ENCODE measurements at regions not wholly inside any gene's neighbourhood (a gene's known extent, or its start where the extent isn't known, plus 50 kb on each side); places are given as distances from the start of the nearest gene placed in this dataset.

DNA sequence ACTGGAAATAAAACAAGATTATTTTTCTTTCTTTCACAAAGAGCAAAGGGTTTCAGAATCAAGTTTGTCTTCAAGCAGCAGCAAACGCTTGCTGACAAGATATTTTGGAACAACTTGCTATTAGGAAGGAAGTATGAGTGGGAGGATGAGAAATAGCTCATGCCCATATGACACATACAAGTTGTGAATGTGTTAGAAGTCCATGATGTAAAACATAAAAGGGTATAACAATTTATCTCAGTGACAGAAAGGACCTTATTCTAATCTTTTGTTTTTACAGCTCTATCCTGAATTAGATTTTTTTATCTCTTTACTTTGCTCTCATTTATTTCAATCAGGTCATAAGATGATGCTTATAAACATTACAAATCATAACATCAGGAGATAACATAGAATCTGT, 516.6 kb upstream of the MEF2C start:
- no peak overlapping the region for H2AFZ ChIP-seq (ENCODE audit: low read depth, low read length)
- H3K27me3 ChIP-seq (ENCODE audit: insufficient read depth, low read depth, low read length): no peaks in the 10 kb centered on the region
- no peak overlapping the region for H3K9ac ChIP-seq (ENCODE audit: low read length)
- no peaks in the 10 kb centered on the region for H3K79me2 ChIP-seq (replicated peaks; ENCODE audit: insufficient read depth, low read length)
- H3K4me3 ChIP-seq (ENCODE audit: low read length): no peak overlapping the region
- H3K4me2 ChIP-seq (ENCODE audit: low read length): no peak overlapping the region
- TF ChIP-seq, protein P1, sequence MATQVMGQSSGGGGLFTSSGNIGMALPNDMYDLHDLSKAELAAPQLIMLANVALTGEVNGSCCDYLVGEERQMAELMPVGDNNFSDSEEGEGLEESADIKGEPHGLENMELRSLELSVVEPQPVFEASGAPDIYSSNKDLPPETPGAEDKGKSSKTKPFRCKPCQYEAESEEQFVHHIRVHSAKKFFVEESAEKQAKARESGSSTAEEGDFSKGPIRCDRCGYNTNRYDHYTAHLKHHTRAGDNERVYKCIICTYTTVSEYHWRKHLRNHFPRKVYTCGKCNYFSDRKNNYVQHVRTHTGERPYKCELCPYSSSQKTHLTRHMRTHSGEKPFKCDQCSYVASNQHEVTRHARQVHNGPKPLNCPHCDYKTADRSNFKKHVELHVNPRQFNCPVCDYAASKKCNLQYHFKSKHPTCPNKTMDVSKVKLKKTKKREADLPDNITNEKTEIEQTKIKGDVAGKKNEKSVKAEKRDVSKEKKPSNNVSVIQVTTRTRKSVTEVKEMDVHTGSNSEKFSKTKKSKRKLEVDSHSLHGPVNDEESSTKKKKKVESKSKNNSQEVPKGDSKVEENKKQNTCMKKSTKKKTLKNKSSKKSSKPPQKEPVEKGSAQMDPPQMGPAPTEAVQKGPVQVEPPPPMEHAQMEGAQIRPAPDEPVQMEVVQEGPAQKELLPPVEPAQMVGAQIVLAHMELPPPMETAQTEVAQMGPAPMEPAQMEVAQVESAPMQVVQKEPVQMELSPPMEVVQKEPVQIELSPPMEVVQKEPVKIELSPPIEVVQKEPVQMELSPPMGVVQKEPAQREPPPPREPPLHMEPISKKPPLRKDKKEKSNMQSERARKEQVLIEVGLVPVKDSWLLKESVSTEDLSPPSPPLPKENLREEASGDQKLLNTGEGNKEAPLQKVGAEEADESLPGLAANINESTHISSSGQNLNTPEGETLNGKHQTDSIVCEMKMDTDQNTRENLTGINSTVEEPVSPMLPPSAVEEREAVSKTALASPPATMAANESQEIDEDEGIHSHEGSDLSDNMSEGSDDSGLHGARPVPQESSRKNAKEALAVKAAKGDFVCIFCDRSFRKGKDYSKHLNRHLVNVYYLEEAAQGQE (IDR thresholded peaks at IDR 0.05; ENCODE audit: borderline replicate concordance): no peak
- no peak for TF ChIP-seq SMC3 (conservative IDR thresholded peaks at IDR 0.05; ENCODE audit: poor library complexity)
- no peak for TF ChIP-seq EZH2 (IDR thresholded peaks at IDR 0.05; ENCODE audit: borderline replicate concordance, insufficient read depth, low read length, poor library complexity, severe bottlenecking)
- no peak for TF ChIP-seq MXI1 (conservative IDR thresholded peaks at IDR 0.05; ENCODE audit: poor library complexity, severe bottlenecking)
- no peak overlapping the region for H3K27ac ChIP-seq (ENCODE audit: low read length)
- H3K9me2 ChIP-seq (ENCODE audit: insufficient read depth, low read length): no peaks in the 10 kb centered on the region
- no peaks in the 10 kb centered on the region for H3F3A ChIP-seq (ENCODE audit: insufficient read depth, low read length, poor library complexity, severe bottlenecking)
- H4K20me1 ChIP-seq (ENCODE audit: insufficient read depth): no peaks in the 10 kb centered on the region
- H3K36me3 ChIP-seq (ENCODE audit: insufficient read depth, low read length): no peaks in the 10 kb centered on the region
- H3K9me3 ChIP-seq (ENCODE audit: low read length): no peaks in the 10 kb centered on the region

GRCh38 chr5:89397096-89397495, 514.1 kb upstream of the MEF2C start:
- H3K9me2 ChIP-seq (ENCODE audit: insufficient read depth, low read length): no peaks in the 10 kb centered on the region
- no peaks in the 10 kb centered on the region for H3F3A ChIP-seq (ENCODE audit: insufficient read depth, low read length, poor library complexity, severe bottlenecking)
- H4K20me1 ChIP-seq (ENCODE audit: insufficient read depth): no peaks in the 10 kb centered on the region
- no peaks in the 10 kb centered on the region for H3K79me2 ChIP-seq (replicated peaks; ENCODE audit: insufficient read depth, low read length)
- no peaks in the 10 kb centered on the region for H3K27me3 ChIP-seq (ENCODE audit: insufficient read depth, low read depth, low read length)
- no peaks in the 10 kb centered on the region for H3K9me3 ChIP-seq (ENCODE audit: low read length)
- H3K9ac ChIP-seq (ENCODE audit: low read length): no peak overlapping the region
- no peaks in the 10 kb centered on the region for H3K36me3 ChIP-seq (ENCODE audit: insufficient read depth, low read length)
- no peak overlapping the region for H3K27ac ChIP-seq (ENCODE audit: low read length)
- no peak overlapping the region for H2AFZ ChIP-seq (ENCODE audit: low read depth, low read length)
- TF ChIP-seq RAD21 (conservative IDR thresholded peaks at IDR 0.05) (no peak), MXI1 (conservative IDR thresholded peaks at IDR 0.05; ENCODE audit: poor library complexity, severe bottlenecking) (no peak), EZH2 (IDR thresholded peaks at IDR 0.05; ENCODE audit: borderline replicate concordance, insufficient read depth, low read length, poor library complexity, severe bottlenecking) (no peak), SMC3 (conservative IDR thresholded peaks at IDR 0.05; ENCODE audit: poor library complexity) (no peak), POLR2AphosphoS5 (IDR thresholded peaks at IDR 0.05) (no peak)
- H3K4me2 ChIP-seq (ENCODE audit: low read length): no peak overlapping the region
- H3K4me3 ChIP-seq (ENCODE audit: low read length): no peak overlapping the region

DNA sequence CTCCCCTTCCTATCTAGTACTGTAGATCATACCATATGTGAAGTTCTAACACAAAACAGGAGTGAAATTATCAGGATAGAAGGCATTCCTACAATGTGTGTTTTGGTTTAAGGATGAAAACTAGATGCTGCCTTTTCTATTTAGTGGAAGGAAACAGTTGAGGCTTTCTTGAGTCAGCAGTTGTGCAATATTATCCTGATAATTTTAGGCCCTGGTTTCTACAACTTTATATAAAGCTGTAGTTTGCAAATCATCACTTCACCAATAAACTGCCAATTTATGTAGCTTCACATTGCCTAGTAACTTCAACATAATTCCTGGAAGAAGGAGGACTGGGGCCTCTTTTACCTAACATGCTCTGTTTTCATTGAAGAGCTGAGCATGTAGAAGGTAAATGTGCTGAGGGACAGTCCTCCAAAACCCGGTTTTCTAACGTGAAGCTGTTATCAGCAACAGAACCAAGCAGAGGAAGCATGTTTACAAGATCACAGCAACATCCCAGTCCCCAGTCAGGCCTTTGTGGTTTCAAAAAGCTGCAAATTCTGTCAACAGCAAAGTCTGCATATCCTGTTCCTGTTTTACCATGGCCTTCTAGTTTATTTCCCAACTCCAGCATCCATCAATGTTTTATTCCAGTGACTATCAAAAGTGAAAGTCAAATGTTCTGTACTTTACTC, 513.4 kb upstream of the MEF2C start:
- Histone ChIP-seq H3K9me2 (ENCODE audit: insufficient read depth, low read length) (no peaks in the 10 kb centered on the region), H3F3A (ENCODE audit: insufficient read depth, low read length, poor library complexity, severe bottlenecking) (no peaks in the 10 kb centered on the region), H3K27ac (ENCODE audit: low read length) (no peak overlapping the region), H3K9me3 (ENCODE audit: low read length) (no peaks in the 10 kb centered on the region), H3K4me3 (ENCODE audit: low read length) (no peak overlapping the region), H3K27me3 (ENCODE audit: insufficient read depth, low read depth, low read length) (no peaks in the 10 kb centered on the region), H3K79me2 (replicated peaks; ENCODE audit: insufficient read depth, low read length) (no peaks in the 10 kb centered on the region), H3K9ac (ENCODE audit: low read length) (no peak overlapping the region), H4K20me1 (ENCODE audit: insufficient read depth) (no peaks in the 10 kb centered on the region), H3K36me3 (ENCODE audit: insufficient read depth, low read length) (no peaks in the 10 kb centered on the region), H2AFZ (ENCODE audit: low read depth, low read length) (no peak overlapping the region), H3K4me2 (ENCODE audit: low read length) (no peak overlapping the region)
- TF ChIP-seq MXI1 (conservative IDR thresholded peaks at IDR 0.05; ENCODE audit: poor library complexity, severe bottlenecking) (no peak), RAD21 (conservative IDR thresholded peaks at IDR 0.05) (no peak), EP300 (conservative IDR thresholded peaks at IDR 0.05; ENCODE audit: poor library complexity, severe bottlenecking) (no peak)
- TF ChIP-seq, protein P2, sequence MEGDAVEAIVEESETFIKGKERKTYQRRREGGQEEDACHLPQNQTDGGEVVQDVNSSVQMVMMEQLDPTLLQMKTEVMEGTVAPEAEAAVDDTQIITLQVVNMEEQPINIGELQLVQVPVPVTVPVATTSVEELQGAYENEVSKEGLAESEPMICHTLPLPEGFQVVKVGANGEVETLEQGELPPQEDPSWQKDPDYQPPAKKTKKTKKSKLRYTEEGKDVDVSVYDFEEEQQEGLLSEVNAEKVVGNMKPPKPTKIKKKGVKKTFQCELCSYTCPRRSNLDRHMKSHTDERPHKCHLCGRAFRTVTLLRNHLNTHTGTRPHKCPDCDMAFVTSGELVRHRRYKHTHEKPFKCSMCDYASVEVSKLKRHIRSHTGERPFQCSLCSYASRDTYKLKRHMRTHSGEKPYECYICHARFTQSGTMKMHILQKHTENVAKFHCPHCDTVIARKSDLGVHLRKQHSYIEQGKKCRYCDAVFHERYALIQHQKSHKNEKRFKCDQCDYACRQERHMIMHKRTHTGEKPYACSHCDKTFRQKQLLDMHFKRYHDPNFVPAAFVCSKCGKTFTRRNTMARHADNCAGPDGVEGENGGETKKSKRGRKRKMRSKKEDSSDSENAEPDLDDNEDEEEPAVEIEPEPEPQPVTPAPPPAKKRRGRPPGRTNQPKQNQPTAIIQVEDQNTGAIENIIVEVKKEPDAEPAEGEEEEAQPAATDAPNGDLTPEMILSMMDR (IDR thresholded peaks at IDR 0.05; ENCODE audit: poor library complexity, severe bottlenecking): no peak
- TF ChIP-seq, protein P1 (IDR thresholded peaks at IDR 0.05; ENCODE audit: borderline replicate concordance): no peak

Measured in neural cell (in vitro differentiated cells).